GM23338 (cell line): ENCODE measurements at regions not wholly inside any gene's neighbourhood (a gene's known extent, or its start where the extent isn't known, plus 50 kb on each side); places are given as distances from the start of the nearest gene placed in this dataset.

Experiments used
- ATAC-seq: fragments of 200-7000 bp; cut with Tn5 transposase; 3 replicates; pipeline ENCODE4 v1.9.1; 2020
- DNase-seq: peaks from one replicate; pipeline ENCODE4 v3.0.0-alpha.2; 2015; ENCODE audit warnings: low spot score
- H2AFZ ChIP-seq: fragments of 200-600 bp; sonication (generic); 2 replicates; pipeline ENCODE4 v1.8.0; 2016; ENCODE audit warnings: antibody characterized with exemption, mild to moderate bottlenecking, moderate library complexity
- H3F3A ChIP-seq: fragments of 200-600 bp; sonication (generic); replicated peaks from 2 replicates; pipeline ENCODE4 v1.8.0; 2017; ENCODE audit warnings: antibody characterized with exemption, mixed run types, low read depth
- H3K27ac ChIP-seq: fragments of 200-600 bp; sonication (generic); 2 replicates; pipeline ENCODE4 v1.6.1; 2016; ENCODE audit warnings: low read depth
- H3K27me3 ChIP-seq: fragments of 200-600 bp; sonication (generic); 2 replicates; pipeline ENCODE4 v1.8.0; 2016; ENCODE audit warnings: mild to moderate bottlenecking, mixed run types, moderate library complexity; ENCODE audit not compliant: insufficient read depth
- H3K36me3 ChIP-seq: fragments of 200-600 bp; sonication (generic); 2 replicates; pipeline ENCODE4 v1.8.0; 2016; ENCODE audit warnings: mild to moderate bottlenecking; ENCODE audit not compliant: insufficient read depth
- H3K4me1 ChIP-seq: fragments of 200-600 bp; sonication (generic); 2 replicates; pipeline ENCODE4 v1.8.0; 2016; ENCODE audit warnings: mild to moderate bottlenecking, moderate library complexity; ENCODE audit not compliant: insufficient read depth
- H3K4me2 ChIP-seq: fragments of 200-600 bp; sonication (generic); 2 replicates; pipeline ENCODE4 v1.7.1; 2017; ENCODE audit warnings: mixed run types
- H3K4me3 ChIP-seq: fragments of 200-600 bp; sonication (generic); 2 replicates; pipeline ENCODE4 v1.6.1; 2016; ENCODE audit warnings: mixed run types
- H3K79me2 ChIP-seq: fragments of 200-600 bp; sonication (generic); replicated peaks from 2 replicates; pipeline ENCODE4 v1.8.0; 2017; ENCODE audit warnings: mild to moderate bottlenecking; ENCODE audit not compliant: insufficient read depth
- H3K9me2 ChIP-seq: fragments of 200-600 bp; sonication (generic); 2 replicates; pipeline ENCODE4 v1.8.0; 2017; ENCODE audit not compliant: insufficient read depth
- H4K20me1 ChIP-seq: fragments of 200-600 bp; sonication (generic); replicated peaks from 2 replicates; pipeline ENCODE4 v1.8.0; 2017; ENCODE audit warnings: mild to moderate bottlenecking; ENCODE audit not compliant: insufficient read depth
- H3K27ac Mint-ChIP-seq: 2 replicates; pipeline ENCODE4 v1.8.0; 2020; ENCODE audit warnings: inconsistent platforms, mild to moderate bottlenecking, moderate library complexity, mixed read lengths
- H3K27me3 Mint-ChIP-seq: 3 replicates; pipeline ENCODE4 v1.8.0; 2022; ENCODE audit warnings: low read depth, mild to moderate bottlenecking, moderate library complexity, mixed read lengths, inconsistent platforms; ENCODE audit not compliant: insufficient read depth, poor library complexity
- H3K36me3 Mint-ChIP-seq: 3 replicates; pipeline ENCODE4 v1.8.0; 2021; ENCODE audit warnings: low read depth, mild to moderate bottlenecking, inconsistent platforms, moderate library complexity, mixed read lengths
- H3K4me1 Mint-ChIP-seq: 3 replicates; pipeline ENCODE4 v1.8.0; 2020; ENCODE audit warnings: mild to moderate bottlenecking, inconsistent platforms, mixed read lengths
- H3K4me3 Mint-ChIP-seq: 3 replicates; pipeline ENCODE4 v1.8.0; 2021; ENCODE audit warnings: moderate library complexity, mild to moderate bottlenecking, inconsistent platforms, mixed read lengths
- H3K9me3 Mint-ChIP-seq: 3 replicates; pipeline ENCODE4 v1.8.0; 2020; ENCODE audit warnings: moderate library complexity, mild to moderate bottlenecking, inconsistent platforms, mixed read lengths
- CREB1 ChIP-seq: fragments of 250-450 bp; sonication (Bioruptor Pico); IDR thresholded peaks from 2 replicates; pipeline ENCODE4 v1.5.0; 2020; ENCODE audit warnings: low read depth, mild to moderate bottlenecking, moderate library complexity
- CTCF ChIP-seq, 2 experiments: fragments of 200-600 bp in 1 of 2; sonication (generic) in 1 of 2; conservative IDR thresholded peaks; 2 replicates each; pipeline versions ENCODE4 v1.5.1 to v1.6.1; 2016 to 2017; ENCODE audit warnings: antibody characterized with exemption in 2 of 2, low read depth in 2 of 2, mild to moderate bottlenecking in 2 of 2, moderate library complexity in 1 of 2
- EZH2 ChIP-seq: fragments of 200-600 bp; sonication (generic); IDR thresholded peaks from one replicate; pipeline ENCODE4 v1.8.0; 2017; ENCODE audit warnings: antibody characterized with exemption, mild to moderate bottlenecking, low read depth; ENCODE audit not compliant: unreplicated experiment
- EZH2phosphoT487 ChIP-seq: fragments of 200-600 bp; sonication (generic); IDR thresholded peaks from one replicate; pipeline ENCODE4 v1.8.1; 2018; ENCODE audit warnings: antibody characterized with exemption; ENCODE audit not compliant: unreplicated experiment
- JUNB ChIP-seq: IDR thresholded peaks from one replicate; pipeline ENCODE4 v1.6.1; 2016; ENCODE audit warnings: antibody characterized with exemption; ENCODE audit not compliant: unreplicated experiment
- NANOG ChIP-seq: IDR thresholded peaks from 2 replicates; pipeline ENCODE4 v1.6.1; 2016; ENCODE audit warnings: antibody characterized with exemption, borderline replicate concordance
- POLR2AphosphoS5 ChIP-seq: IDR thresholded peaks from 2 replicates; pipeline ENCODE4 v1.6.1; 2016; ENCODE audit warnings: antibody characterized with exemption, low read depth
- REST ChIP-seq: IDR thresholded peaks from one replicate; pipeline ENCODE4 v1.6.1; 2018; ENCODE audit warnings: antibody characterized with exemption; ENCODE audit not compliant: unreplicated experiment
- STAT1 ChIP-seq: IDR thresholded peaks from one replicate; pipeline ENCODE4 v1.6.1; 2016; ENCODE audit warnings: antibody characterized with exemption; ENCODE audit not compliant: unreplicated experiment
- ZNF114 ChIP-seq: fragments of 250-450 bp; sonication (Bioruptor Pico); IDR thresholded peaks from 2 replicates; pipeline ENCODE4 v1.5.0; 2020; ENCODE audit warnings: mild to moderate bottlenecking, moderate library complexity
- ZNF331 ChIP-seq: fragments of 250-450 bp; sonication (Bioruptor Pico); IDR thresholded peaks from 2 replicates; pipeline ENCODE4 v1.5.0; 2020; ENCODE audit warnings: low read depth, mild to moderate bottlenecking, moderate library complexity
- ZNF462 ChIP-seq: fragments of 250-450 bp; sonication (Bioruptor Pico); IDR thresholded peaks from 2 replicates; pipeline ENCODE4 v1.5.0; 2020; ENCODE audit warnings: mild to moderate bottlenecking, moderate library complexity
- TF ChIP-seq, protein P1 (sequence below): IDR thresholded peaks from 2 replicates; pipeline ENCODE4 v1.6.1; 2016; ENCODE audit warnings: antibody characterized with exemption

DNA sequence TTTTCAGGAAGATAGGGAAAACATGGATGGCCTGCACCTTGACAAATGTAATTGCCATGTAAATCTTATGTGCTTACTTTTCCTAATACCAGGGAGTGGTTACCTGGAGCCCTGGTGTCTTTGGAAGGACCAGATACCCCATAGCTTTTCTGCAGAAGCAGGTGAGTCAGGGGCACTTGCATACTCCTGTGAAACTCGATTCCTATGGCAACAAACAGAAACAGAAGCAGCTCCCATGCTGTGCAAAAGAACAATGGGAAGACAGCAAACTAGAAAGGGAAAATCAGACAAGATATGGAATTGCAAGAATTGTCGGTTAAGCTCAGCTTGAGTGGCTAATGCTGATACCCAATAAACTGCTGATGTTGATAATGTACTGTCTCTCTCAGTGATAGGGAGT lies 117.4 kb upstream of the AFF2 start:
- TF ChIP-seq EZH2 = no peak
- no peak for TF ChIP-seq REST
- TF ChIP-seq ZNF331 (CRISPR knock-in tag) = no peak
- TF ChIP-seq POLR2AphosphoS5 = no peak
- no peak for TF ChIP-seq CREB1
- TF ChIP-seq NANOG = no peak
- TF ChIP-seq EZH2phosphoT487 = no peak
- no peak for TF ChIP-seq JUNB
- no peak for TF ChIP-seq STAT1
- TF ChIP-seq CTCF (conservative IDR thresholded peaks at IDR 0.05; ENCODE audit: low read depth in 2 of 2) = no peak
- TF ChIP-seq ZNF114 = no peak
- TF ChIP-seq ZNF462 = no peak
- TF ChIP-seq, protein P1, sequence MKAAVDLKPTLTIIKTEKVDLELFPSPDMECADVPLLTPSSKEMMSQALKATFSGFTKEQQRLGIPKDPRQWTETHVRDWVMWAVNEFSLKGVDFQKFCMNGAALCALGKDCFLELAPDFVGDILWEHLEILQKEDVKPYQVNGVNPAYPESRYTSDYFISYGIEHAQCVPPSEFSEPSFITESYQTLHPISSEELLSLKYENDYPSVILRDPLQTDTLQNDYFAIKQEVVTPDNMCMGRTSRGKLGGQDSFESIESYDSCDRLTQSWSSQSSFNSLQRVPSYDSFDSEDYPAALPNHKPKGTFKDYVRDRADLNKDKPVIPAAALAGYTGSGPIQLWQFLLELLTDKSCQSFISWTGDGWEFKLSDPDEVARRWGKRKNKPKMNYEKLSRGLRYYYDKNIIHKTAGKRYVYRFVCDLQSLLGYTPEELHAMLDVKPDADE = no peak
- Mint-ChIP-seq H3K9me3 (no peaks in the 10 kb centered on the region), H3K36me3 (no peaks in the 10 kb centered on the region), H3K4me1 (peaks cover 26% of the 10 kb centered on the region), H3K27me3 (no peaks in the 10 kb centered on the region), H3K27ac (no peak overlapping the region), H3K4me3 (no peak overlapping the region)
- peak; percentile 77 for ATAC-seq
- Histone ChIP-seq H3K27ac (no peak overlapping the region), H3K4me1 (peaks cover 6% of the 10 kb centered on the region; the same call in 1 of the 2 replicates), H3K79me2 (no peaks in the 10 kb centered on the region), H3F3A (no peaks in the 10 kb centered on the region), H3K4me3 (no peak overlapping the region), H3K36me3 (no peaks in the 10 kb centered on the region), H3K27me3 (no peaks in the 10 kb centered on the region), H2AFZ (no peak overlapping the region), H3K4me2 (no peak overlapping the region), H3K9me2 (no peaks in the 10 kb centered on the region), H4K20me1 (no peaks in the 10 kb centered on the region)
- peak; percentile 43 for DNase-seq
